Keratinocyte (primary cell): ENCODE measurements at regions not wholly inside any gene's neighbourhood (a gene's known extent, or its start where the extent isn't known, plus 50 kb on each side); places are given as distances from the start of the nearest gene placed in this dataset.

Experiments
- EZH2 ChIP-seq: IDR thresholded peaks from one replicate; pipeline ENCODE4 v1.6.1; 2012; ENCODE audit warnings: inconsistent platforms, mild to moderate bottlenecking, low read length, moderate library complexity
- TF ChIP-seq, protein P1 (sequence below), 3 experiments: IDR thresholded peaks in 1 of 3; conservative IDR thresholded peaks in 1 of 3; optimal IDR thresholded peaks in 1 of 3; 2 replicates in 2 of 3; 3 replicates in 1 of 3; pipeline versions ENCODE3 to v1.5.1; 2011; ENCODE audit warnings: low read length in 3 of 3, mild to moderate bottlenecking in 3 of 3, moderate library complexity in 2 of 3, control low read depth in 1 of 3, inconsistent platforms in 1 of 3; ENCODE audit not compliant: insufficient read depth in 2 of 3; ENCODE audit errors: extremely low read depth in 1 of 3

DNA sequence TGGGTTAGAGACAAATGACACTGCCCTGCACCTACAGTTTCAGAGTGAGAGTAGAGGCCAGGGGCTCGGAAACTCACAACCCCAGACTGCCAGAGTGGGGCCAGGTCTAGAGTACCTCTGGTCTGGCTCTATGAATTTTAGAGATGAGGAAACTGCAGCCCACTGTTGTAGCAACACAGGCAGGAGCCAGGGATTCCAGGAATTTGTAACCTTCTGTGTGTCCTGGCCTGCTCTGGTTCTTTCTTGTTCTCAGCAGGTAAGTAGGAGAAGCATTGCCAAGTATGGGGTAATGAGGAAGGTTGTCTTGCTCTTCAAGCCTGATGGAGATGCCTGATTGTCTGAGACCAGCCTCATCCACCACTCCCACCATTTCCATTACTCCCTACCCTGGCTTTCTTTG, 221.8 kb downstream of the UACA start:
- TF ChIP-seq, protein P1, sequence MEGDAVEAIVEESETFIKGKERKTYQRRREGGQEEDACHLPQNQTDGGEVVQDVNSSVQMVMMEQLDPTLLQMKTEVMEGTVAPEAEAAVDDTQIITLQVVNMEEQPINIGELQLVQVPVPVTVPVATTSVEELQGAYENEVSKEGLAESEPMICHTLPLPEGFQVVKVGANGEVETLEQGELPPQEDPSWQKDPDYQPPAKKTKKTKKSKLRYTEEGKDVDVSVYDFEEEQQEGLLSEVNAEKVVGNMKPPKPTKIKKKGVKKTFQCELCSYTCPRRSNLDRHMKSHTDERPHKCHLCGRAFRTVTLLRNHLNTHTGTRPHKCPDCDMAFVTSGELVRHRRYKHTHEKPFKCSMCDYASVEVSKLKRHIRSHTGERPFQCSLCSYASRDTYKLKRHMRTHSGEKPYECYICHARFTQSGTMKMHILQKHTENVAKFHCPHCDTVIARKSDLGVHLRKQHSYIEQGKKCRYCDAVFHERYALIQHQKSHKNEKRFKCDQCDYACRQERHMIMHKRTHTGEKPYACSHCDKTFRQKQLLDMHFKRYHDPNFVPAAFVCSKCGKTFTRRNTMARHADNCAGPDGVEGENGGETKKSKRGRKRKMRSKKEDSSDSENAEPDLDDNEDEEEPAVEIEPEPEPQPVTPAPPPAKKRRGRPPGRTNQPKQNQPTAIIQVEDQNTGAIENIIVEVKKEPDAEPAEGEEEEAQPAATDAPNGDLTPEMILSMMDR (optimal IDR thresholded peaks at IDR 0.05 in 1 of 3, IDR thresholded peaks at IDR 0.05 in 1 of 3, conservative IDR thresholded peaks at IDR 0.05 in 1 of 3; ENCODE audit: extremely low read depth in 1 of 3, insufficient read depth in 2 of 3, low read length in 3 of 3) = no peak
- TF ChIP-seq EZH2 = no peak
